ENCODE measurements at regions not wholly inside any gene's neighbourhood (a gene's known extent, or its start where the extent isn't known, plus 50 kb on each side); places are given as distances from the start of the nearest gene placed in this dataset.
"Not testable (repeated sequence)": the region's sequence is repeated elsewhere in the genome, so short reads cannot be mapped to it uniquely, and the experiment has no call there.

DNA sequence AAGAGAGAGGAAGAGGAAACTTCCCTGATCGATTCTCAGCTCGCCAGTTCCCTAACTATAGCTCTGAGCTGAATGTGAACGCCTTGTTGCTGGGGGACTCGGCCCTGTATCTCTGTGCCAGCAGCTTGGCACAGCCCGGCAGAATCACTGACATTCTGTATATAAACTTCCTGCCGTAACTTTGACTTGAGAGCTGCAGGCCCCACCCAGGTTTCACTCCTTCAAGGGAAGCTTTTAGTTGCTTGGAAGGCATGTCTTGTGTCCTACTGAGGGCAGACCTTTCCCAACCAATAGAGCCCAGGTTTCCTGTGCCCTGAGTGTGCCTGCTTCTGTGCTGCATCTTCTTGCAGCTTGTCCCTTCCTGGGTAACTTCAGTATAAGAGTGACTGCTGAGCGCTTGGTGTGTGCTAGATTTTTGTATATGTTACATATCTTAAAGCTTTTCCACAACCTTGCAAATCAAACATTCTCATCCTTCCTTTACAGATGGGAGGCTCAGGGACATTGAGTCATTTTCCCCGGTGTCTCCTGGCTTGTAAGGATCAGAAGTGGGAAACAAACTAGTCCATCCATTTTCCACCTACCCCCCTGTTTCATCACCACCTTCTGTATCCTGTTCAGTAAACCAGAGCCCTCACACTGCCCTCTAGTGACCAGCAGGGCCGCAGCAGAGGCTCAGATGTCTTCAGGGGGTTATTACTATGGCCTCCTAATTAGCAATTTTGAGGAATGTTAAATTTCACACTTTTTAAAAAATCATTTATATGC, 225.2 kb upstream of the PRSS58 start:
- ATAC-seq (replicated peaks in 1 of 4) (peak; percentile 80 to 86 (median 84)), DNase-seq (peak in 30 of 35 experiments; percentile 24 to 74 (median 44))
- no peak overlapping the region for H3K4me3 ChIP-seq (ENCODE audit: control insufficient read depth in 1 of 2, extremely low read depth in 1 of 2, low read length in 1 of 2)
- no peaks in the 10 kb centered on the region for H3K9me3 Mint-ChIP-seq
- POLR2A ChIA-PET, result interaction anchor here in 1 of 2 donors (0.6 kb wide), 1 partner anchor 25 kb away, joined by 3 read pairs; no protein-coding TSS in a partner anchor
- H3K36me3 ChIP-seq (ENCODE audit: control insufficient read depth in 2 of 2, extremely low read depth in 1 of 2, insufficient read depth in 1 of 2, low read length in 1 of 2), result no peaks in the 10 kb centered on the region
- no peaks in the 10 kb centered on the region for H3K27me3 ChIP-seq (replicated peaks in 1 of 2; ENCODE audit: control insufficient read depth in 2 of 2, extremely low read depth in 1 of 2, insufficient read depth in 2 of 2, low read length in 1 of 2)
- peak overlapping the region; percentile 38 to 72 (median 46) for H3K4me3 Mint-ChIP-seq
- H3K27ac Mint-ChIP-seq, result peak overlapping the region; percentile 99
- peaks cover 14 to 38% of the 10 kb centered on the region in 2 experiments for H3K4me1 ChIP-seq (ENCODE audit: control insufficient read depth in 1 of 2, extremely low read depth in 1 of 2, insufficient read depth in 2 of 2, low read length in 2 of 2)
- peaks cover 51 to 71% (median 56%) of the 10 kb centered on the region in 3 donors for H3K4me1 Mint-ChIP-seq
- peak overlapping the region; percentile 78 for H3K27ac ChIP-seq (ENCODE audit: low read length)
- H3K36me3 Mint-ChIP-seq, result no peaks in the 10 kb centered on the region
- CTCF ChIA-PET, result interaction anchor here (0.6 to 6.6 kb wide), 18 partner anchors 10 to 508 kb away, joined by 3 to 48 read pairs (median 4); no protein-coding TSS in a partner anchor
- 30% methylated on average over 2 of the region's 9 CpGs for WGBS (ENCODE audit: insufficient coverage)
- H3K9me3 ChIP-seq, result no peaks in the 10 kb centered on the region
- no peaks in the 10 kb centered on the region for H3K27me3 Mint-ChIP-seq

- no CpG with 5 or more reads among the region's 2 CpGs for WGBS (ENCODE audit: insufficient coverage)
- peak overlapping the region; percentile 99 for H3K27ac Mint-ChIP-seq
- H3K36me3 ChIP-seq (ENCODE audit: control insufficient read depth in 2 of 2, extremely low read depth in 1 of 2, insufficient read depth in 1 of 2, low read length in 1 of 2), result no peaks in the 10 kb centered on the region
- no peaks in the 10 kb centered on the region for H3K27me3 ChIP-seq (replicated peaks in 1 of 2; ENCODE audit: control insufficient read depth in 2 of 2, extremely low read depth in 1 of 2, insufficient read depth in 2 of 2, low read length in 1 of 2)
- peak overlapping the region; percentile 78 for H3K27ac ChIP-seq (ENCODE audit: low read length)
- no peaks in the 10 kb centered on the region for H3K27me3 Mint-ChIP-seq
- ChIA-PET CTCF (interaction anchor here (1.3 to 6.6 kb wide), 5 partner anchors 9 to 37 kb away, joined by 3 to 48 read pairs (median 5); no protein-coding TSS in a partner anchor), POLR2A (interaction anchor here in 1 of 2 donors (0.6 kb wide), 1 partner anchor 11 kb away, joined by 3 read pairs; no protein-coding TSS in a partner anchor)
- ATAC-seq (replicated peaks in 1 of 4) (no peak), DNase-seq (no peak)
- H3K4me3 Mint-ChIP-seq, result peak overlapping the region in 1 of 3 donors; percentile 72
- H3K4me1 Mint-ChIP-seq, result peaks cover 66 to 79% (median 72%) of the 10 kb centered on the region in 3 donors
- H3K4me3 ChIP-seq (ENCODE audit: control insufficient read depth in 1 of 2, extremely low read depth in 1 of 2, low read length in 1 of 2), result no peak overlapping the region
- no peaks in the 10 kb centered on the region for H3K36me3 Mint-ChIP-seq
- H3K9me3 ChIP-seq, result no peaks in the 10 kb centered on the region
- H3K4me1 ChIP-seq (ENCODE audit: control insufficient read depth in 1 of 2, extremely low read depth in 1 of 2, insufficient read depth in 2 of 2, low read length in 2 of 2), result peaks cover 23 to 49% of the 10 kb centered on the region in 2 experiments
- no peaks in the 10 kb centered on the region for H3K9me3 Mint-ChIP-seq
Measured at GRCh38 chr7:142481548-142481947, 223.7 kb upstream of the PRSS58 start.

- no peaks in the 10 kb centered on the region for H3K9me3 Mint-ChIP-seq
- H3K36me3 ChIP-seq (ENCODE audit: control insufficient read depth in 2 of 2, extremely low read depth in 1 of 2, insufficient read depth in 1 of 2, low read length in 1 of 2), result no peaks in the 10 kb centered on the region
- no peaks in the 10 kb centered on the region for H3K27me3 ChIP-seq (replicated peaks in 1 of 2; ENCODE audit: control insufficient read depth in 2 of 2, extremely low read depth in 1 of 2, insufficient read depth in 2 of 2, low read length in 1 of 2)
- WGBS (ENCODE audit: insufficient coverage), result 13% methylated on average over 3 of the region's 9 CpGs
- peak overlapping the region in 2 of 3 donors; percentile 2 to 71 for H3K4me3 Mint-ChIP-seq
- H3K4me3 ChIP-seq (ENCODE audit: control insufficient read depth in 1 of 2, extremely low read depth in 1 of 2, low read length in 1 of 2), result no peak overlapping the region
- ChIA-PET CTCF (interaction anchor here (0.6 to 2.4 kb wide), 23 partner anchors 9 to 737 kb away, joined by 3 to 13 read pairs (median 4); no protein-coding TSS in a partner anchor), POLR2A (interaction anchor here in 1 of 2 donors (0.5 kb wide), 1 partner anchor 912 kb away, joined by 3 read pairs; no protein-coding TSS in a partner anchor)
- H3K27me3 Mint-ChIP-seq, result no peaks in the 10 kb centered on the region
- no peaks in the 10 kb centered on the region for H3K36me3 Mint-ChIP-seq
- peak overlapping the region; percentile 64 for H3K27ac ChIP-seq (ENCODE audit: low read length)
- no peaks in the 10 kb centered on the region for H3K9me3 ChIP-seq
- ATAC-seq (replicated peaks in 1 of 4) (peak in 1 of 4 experiments; percentile 26), DNase-seq (peak in 1 of 35 experiments; percentile 69)
- peaks cover 78 to 86% (median 82%) of the 10 kb centered on the region in 3 donors for H3K4me1 Mint-ChIP-seq
- H3K4me1 ChIP-seq (ENCODE audit: control insufficient read depth in 1 of 2, extremely low read depth in 1 of 2, insufficient read depth in 2 of 2, low read length in 2 of 2), result peaks cover 36 to 65% of the 10 kb centered on the region in 2 experiments
- H3K27ac Mint-ChIP-seq, result peak overlapping the region; percentile 96 to 97
Measured at GRCh38 chr7:142478479-142479220, 220.8 kb upstream of the PRSS58 start.

- H3K27me3 Mint-ChIP-seq; H3K36me3 Mint-ChIP-seq; H3K27me3 ChIP-seq (replicated peaks in 1 of 2; ENCODE audit: control insufficient read depth in 2 of 2, extremely low read depth in 1 of 2, insufficient read depth in 2 of 2, low read length in 1 of 2); H3K36me3 ChIP-seq (ENCODE audit: control insufficient read depth in 2 of 2, extremely low read depth in 1 of 2, insufficient read depth in 1 of 2, low read length in 1 of 2); POLR2A ChIA-PET; H3K4me3 ChIP-seq (ENCODE audit: control insufficient read depth in 1 of 2, extremely low read depth in 1 of 2, low read length in 1 of 2); DNase-seq; H3K9me3 Mint-ChIP-seq; H3K9me3 ChIP-seq: not testable (repeated sequence)
- peak; percentile 38 to 48 (median 42) for ATAC-seq (replicated peaks in 1 of 4)
- peaks cover 36 to 61% of the 10 kb centered on the region in 2 experiments for H3K4me1 ChIP-seq (ENCODE audit: control insufficient read depth in 1 of 2, extremely low read depth in 1 of 2, insufficient read depth in 2 of 2, low read length in 2 of 2)
- peaks cover 76 to 86% (median 82%) of the 10 kb centered on the region in 3 donors for H3K4me1 Mint-ChIP-seq
- no CpG with 5 or more reads among the region's 5 CpGs for WGBS (ENCODE audit: insufficient coverage)
- CTCF ChIA-PET, result interaction anchor here (0.6 to 2.4 kb wide), 16 partner anchors 8 to 738 kb away, joined by 3 to 13 read pairs (median 4); no protein-coding TSS in a partner anchor
- H3K4me3 Mint-ChIP-seq, result peak overlapping the region; percentile 32 to 71 (median 59)
- peak overlapping the region; percentile 96 to 97 for H3K27ac Mint-ChIP-seq
- H3K27ac ChIP-seq (ENCODE audit: low read length), result peak overlapping the region; percentile 64
Measured at GRCh38 chr7:142477801-142478200, 219.9 kb upstream of the PRSS58 start.

- DNase-seq, result no peak
- Mint-ChIP-seq H3K36me3 (no peaks in the 10 kb centered on the region), H3K9me3 (no peaks in the 10 kb centered on the region), H3K4me1 (peaks cover 70 to 85% (median 76%) of the 10 kb centered on the region in 3 donors), H3K27me3 (no peaks in the 10 kb centered on the region), H3K27ac (peak overlapping the region; percentile 96 to 97), H3K4me3 (peak overlapping the region; percentile 32 to 71 (median 59))
- Histone ChIP-seq H3K4me1 (ENCODE audit: control insufficient read depth in 1 of 2, extremely low read depth in 1 of 2, insufficient read depth in 2 of 2, low read length in 2 of 2) (peaks cover 34 to 55% of the 10 kb centered on the region in 2 experiments), H3K27me3 (replicated peaks in 1 of 2; ENCODE audit: control insufficient read depth in 2 of 2, extremely low read depth in 1 of 2, insufficient read depth in 2 of 2, low read length in 1 of 2) (no peaks in the 10 kb centered on the region), H3K27ac (ENCODE audit: low read length) (peak overlapping the region; percentile 64), H3K4me3 (ENCODE audit: control insufficient read depth in 1 of 2, extremely low read depth in 1 of 2, low read length in 1 of 2) (no peak overlapping the region), H3K36me3 (ENCODE audit: control insufficient read depth in 2 of 2, extremely low read depth in 1 of 2, insufficient read depth in 1 of 2, low read length in 1 of 2) (no peaks in the 10 kb centered on the region), H3K9me3 (no peaks in the 10 kb centered on the region)
- ATAC-seq (replicated peaks in 1 of 4), result peak; percentile 42 to 68 (median 48)
- WGBS (ENCODE audit: insufficient coverage), result 40% methylated on average over 2 of the region's 3 CpGs
- ChIA-PET POLR2A (no interaction called here), CTCF (interaction anchor here (0.9 to 2.3 kb wide), 3 partner anchors 14 to 22 kb away, joined by 4 to 6 read pairs (median 4); no protein-coding TSS in a partner anchor)
Measured at GRCh38 chr7:142477079-142477651, 219.3 kb upstream of the PRSS58 start.

Data from T-cell (primary cell).